Endothelial cell of hepatic sinusoid (primary cell): ENCODE measurements at regions not wholly inside any gene's neighbourhood (a gene's known extent, or its start where the extent isn't known, plus 50 kb on each side); places are given as distances from the start of the nearest gene placed in this dataset.

Source experiments
- in situ Hi-C: cut with HindIII; loops from 2 replicates; pipeline ENCODE4 v1.10.0; 2017; ENCODE audit warnings: low sequenced_read_pairs

DNA sequence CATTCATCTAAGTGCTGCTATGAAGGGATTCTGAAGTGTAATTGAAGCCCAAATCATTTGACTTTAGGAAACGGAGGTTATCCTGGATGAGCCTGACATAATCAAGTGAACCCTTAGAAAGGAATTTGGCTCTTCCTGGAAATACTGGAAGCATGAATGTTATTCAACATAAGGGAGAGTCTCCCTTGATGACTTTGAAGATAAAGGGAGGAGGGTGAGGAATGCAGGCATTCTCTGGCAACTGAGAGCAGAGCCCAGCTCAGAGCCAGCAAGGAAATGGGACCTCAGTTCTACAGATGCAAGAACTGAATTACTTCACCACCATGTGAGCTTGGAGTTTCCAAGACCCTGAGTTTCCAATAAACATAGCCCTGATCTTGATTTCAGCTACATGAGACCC, 168.2 kb downstream of the DLL1 start:
- in situ Hi-C loops, result loop anchor here (10.0 kb wide), 1 partner anchor 72 kb away; no protein-coding TSS in a partner anchor

DNA sequence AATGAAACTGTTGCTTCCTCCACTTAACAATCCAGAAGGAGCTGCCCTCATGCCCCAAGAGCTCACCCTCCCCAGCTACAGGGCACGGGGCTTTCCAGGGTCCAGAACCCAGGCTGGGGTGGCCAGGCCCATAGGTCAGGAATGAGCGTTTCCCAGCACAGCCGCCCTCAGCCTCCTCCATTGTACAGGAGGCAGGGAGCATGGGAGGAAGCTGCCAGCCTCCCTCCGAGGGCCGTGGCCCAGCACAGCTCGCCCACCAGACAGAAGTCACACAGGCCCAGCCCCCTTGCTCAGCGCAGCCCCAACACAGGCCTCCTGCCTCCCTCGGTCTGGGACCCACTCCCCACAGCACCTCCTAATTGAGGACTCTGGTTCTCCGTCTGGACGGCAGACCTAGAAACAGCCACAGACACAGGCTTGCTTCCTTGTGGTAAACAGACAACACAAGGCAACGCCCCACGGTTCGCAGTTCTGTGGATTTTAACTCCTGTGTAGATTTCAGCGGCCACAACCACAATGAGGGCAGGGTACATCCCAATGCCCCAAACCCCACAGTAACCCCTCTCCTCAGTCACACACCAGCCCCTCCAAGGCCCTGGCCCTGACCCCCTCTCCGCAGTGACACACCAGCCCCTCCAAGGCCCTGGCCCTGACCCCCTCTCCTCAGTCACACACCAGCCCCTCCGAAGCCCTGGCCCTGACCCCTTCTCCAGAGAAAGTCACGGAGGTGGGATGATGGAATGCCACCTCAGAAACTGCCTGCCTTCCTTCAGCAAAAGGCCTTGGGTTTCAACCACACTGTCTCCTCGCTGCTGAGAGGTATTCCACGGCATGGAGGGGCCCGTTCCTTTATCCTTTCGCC, 173.5 kb downstream of the DLL1 start:
- in situ Hi-C loops, result no loop called here

DNA sequence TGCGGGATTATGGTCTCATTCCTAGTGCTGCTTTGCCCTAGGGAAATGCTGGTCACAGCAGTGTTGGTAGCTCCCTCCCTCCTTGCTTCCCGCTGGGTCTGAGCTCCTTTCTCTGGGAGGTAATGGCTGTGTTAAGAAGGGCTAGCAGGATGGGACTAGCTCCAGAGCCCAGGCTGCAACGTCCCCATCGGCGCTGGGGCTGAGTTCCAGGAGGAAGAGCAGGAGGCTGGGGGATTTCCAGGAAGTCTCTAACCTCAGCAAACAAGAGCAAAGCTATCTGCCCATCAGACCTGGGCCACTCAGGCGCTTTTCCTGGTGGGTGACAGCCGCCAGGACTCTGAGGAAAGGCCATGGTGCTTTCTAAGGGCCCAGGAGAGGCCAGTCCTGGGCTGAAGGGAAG, 174.2 kb downstream of the DLL1 start:
- in situ Hi-C loops, result no loop called here

DNA sequence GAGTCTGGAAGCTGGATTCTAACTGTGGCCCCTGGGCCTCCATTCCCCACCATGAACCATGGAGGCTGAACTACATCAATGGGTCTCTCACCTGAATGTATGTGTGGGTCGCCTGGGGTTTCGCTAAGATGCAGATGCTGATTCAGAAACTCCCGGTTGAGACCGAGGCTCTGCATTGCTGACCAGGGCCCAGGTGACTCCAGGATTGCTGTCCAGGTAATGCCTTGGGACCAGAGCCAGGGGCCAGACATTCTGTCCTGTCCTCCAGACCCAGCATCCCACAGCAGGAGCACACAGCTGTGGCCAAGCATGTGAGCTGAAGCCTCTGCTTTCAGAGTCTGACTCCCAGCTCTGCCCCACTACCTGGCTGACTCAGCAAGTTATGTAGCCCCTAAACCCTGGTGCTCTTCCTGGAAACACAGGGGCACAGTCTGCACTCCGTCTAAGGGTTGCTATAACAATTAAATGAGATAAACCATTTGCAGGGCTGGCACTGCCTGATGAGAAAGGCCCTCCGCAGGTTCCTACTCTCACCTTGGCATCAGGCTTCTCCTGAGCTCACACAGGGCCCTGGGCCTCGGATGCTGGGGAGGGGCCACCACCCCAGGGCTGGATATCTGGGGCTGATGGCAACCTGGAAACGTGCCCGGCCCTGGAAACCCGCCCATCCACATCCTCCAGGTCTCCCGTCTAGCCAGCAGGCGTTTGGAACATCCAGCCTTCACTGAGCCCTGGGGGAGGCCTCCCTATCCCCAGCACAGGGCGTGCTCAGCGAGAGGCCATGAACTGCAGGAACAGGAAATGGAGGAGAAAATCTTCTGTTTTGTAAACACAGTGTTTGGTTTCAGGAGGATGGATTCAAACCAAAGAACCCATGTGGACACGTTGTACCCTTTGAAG, 175.7 kb downstream of the DLL1 start:
- in situ Hi-C loops, result no loop called here

DNA sequence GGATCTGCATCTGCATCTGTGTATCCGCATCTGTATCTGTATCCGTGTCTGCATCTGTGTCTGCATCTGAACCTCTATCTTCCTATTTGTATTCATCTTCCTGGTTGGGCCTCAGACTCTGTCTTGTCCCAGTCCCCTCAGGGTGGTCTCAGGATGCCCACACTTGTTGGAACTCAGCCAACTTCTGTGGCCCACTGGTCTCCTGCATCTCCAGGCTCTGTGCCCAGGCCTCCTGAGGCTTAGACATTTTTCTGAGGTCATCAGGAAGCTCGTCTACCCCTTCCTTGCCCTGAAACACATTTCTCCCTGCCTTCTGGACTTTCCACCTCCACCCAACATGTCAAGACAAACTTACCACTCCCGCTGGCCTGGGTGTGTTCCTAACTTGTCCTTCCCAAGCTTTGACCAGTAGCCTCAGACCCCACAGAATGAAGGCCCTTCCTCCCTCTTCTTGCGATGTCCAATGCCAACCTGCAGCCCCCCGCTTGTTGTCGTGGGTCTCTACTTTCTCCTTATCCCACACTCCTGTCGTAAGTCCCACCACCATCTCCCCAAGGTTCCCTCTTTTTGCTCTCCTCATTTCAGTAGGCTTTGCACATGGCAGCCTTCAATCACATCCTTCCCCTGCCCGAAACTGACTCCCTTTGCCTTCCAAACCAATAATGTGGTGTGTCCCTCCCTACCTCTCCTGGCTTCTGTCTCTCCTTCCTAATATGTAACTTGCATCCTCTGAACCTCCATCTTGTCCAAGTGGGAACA, 176.5 kb downstream of the DLL1 start:
- in situ Hi-C loops, result no loop called here

DNA sequence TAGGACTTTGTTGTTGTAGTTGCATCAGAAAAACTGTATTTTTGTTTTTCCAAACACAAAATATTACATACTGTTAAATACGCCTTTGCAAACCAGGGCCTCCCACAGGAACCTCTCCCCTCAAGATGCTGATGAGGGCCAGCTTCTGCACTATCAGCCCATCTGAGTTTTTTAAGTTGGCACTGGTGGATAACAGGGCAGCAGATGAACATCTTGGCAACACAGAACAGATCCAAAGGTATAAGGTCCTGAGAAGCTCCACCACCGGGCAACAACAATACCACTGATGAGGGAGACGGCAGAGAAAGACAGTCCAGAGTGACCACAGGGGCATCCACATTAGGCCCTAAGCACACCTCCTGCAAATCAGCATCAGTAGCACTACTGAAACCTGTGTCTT, 177.7 kb downstream of the DLL1 start:
- in situ Hi-C loops, result no loop called here

DNA sequence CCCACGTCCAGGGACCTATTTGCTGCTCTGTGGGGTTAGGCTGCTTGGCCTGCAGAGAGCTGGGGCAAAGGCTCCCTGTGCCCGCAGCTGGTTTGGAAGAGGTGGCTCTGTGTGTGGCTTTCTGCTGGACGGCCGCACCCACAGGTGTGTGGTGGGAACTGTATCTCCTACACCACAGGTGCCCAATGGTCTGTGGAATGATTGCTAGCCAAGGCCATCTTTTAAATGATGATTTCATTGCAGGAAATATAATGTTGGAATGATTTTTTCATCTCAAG, 178.4 kb downstream of the DLL1 start:
- in situ Hi-C loops, result no loop called here

DNA sequence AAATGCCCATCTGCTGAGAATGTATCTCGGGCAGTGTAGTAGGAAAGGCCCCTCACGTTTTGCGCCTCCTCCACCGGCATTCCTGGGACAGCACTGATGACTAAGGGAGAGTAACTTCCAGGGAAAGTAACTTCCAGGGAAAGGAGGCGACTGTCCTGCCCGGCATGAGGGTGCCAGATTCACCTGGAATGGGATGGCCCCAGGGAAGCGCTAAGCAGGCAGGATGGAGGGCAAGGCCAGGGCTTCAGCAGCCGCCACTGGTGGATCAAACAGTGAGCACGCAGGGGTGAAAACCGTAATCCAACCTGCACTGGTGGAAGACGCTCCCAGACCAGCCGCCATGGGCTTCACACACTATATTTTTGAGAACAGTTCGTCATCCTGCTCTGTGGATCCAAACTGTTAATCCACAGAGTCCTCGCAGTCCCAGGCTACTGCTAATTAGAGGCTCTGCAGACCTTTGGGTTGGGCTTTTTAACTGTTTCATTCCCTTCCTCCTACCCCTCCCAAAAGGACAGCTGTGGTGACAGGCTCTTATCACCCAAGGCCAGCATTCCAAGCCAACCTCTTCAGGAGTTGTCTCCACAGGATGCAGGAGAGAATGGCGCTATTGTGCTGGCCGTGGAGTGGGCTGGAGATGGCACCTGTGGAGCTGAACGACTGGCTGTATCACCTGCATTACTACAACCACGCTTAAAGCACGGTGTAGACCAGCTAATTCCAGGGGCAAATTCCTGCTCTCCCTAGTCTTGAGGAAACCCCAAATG, 178.9 kb downstream of the DLL1 start:
- in situ Hi-C loops, result no loop called here

DNA sequence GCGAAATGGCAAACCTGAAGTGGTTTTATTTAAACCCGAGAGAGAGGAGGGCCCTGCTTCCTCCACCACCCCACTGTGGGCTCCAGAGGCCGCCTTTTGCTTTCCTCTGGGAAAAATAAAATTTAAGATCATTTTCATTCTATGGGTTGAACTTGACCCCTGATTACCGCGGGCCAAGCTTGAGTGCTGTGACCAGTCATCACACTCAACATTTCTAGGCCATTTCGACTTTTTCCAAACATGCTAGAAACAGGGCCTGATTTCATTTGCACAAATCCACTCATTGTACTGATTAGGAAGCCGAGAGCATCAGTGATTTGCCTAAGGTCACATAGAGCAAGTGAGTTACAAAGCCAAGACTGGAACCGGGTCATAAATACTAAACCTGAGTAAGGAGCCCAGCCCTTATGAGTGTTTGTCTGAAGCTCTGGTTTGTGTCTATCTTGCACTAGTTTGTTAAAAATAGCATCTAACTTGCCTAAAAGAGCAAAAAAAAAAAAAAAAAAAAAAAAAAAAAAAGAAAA, 179.7 kb downstream of the DLL1 start:
- in situ Hi-C loops, result no loop called here

DNA sequence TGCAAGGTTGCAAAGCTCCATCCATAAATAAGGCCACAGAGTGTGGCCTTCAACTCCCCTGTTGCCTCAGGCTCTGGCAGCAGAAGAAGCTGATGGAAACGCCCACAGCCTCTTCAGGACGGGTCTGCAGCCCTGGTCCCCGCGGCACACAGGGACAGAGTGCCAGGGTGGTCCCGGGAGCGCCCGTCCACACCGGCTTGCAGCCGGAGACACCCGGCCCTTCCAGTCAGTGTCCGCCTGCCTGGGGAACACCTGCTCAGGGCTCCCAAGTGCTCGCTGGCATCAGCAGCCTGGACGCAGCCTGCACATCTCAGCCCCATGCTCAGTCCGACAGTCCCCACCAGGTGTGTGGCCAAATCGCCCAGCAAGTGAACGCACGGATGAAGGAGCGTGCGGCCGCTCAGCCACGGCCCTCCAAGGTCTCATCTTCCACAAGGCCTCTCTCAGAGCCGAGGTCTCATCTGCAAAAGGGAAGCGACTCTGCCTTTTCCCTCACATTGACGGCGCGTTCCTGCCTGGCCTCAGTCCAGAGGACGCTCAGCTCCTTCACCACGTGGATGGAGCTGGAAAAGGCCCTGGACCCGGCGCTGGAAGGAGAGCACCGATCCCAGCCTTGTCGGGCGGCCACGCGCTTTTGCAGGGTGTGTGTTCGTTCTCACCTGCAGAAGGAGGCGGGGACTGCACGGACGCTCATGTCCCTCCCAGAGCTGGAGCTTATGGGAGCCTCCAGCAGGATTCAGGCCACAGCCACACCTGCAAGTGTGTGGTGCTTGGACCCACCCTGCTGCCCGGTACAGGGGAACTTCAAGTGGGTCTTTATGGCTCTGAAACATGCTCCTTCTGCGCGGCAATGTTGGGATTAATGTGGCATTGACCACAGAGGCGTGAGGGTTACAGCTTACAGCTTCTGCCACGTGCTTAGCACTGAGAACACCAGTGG, 180.4 kb downstream of the DLL1 start:
- in situ Hi-C loops, result no loop called here

DNA sequence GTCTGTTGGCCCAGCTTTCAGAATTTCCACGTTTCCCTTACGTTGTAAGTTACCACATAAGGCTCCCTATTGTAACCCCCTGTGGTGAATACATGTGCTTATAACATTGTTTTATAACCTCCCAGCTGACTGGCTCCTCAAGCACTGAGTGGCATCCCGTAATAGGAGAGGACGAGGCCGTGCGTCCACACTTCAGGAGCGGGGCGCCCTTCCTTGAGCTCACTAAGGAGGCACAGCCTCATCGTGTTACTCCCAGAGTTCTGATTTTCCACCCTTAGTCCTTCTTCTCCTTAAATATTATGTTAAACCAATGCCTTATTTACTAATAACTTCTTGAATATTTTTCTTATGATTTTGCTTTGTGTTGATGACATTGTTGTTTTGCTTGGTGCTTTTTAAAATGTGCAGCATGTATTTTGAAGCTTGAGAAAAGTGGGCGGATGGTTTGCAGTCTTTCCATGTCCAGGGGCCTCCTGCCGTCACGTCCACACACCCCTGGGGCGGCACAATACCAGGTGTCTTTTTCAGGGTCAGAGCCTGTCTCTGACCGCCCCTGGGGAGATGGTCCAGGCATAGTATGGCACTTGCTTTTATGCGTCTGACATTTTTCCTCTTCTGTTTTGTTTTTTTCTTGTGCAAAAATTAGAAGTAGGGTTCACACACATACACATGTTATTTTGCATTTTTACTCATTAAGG, 181.8 kb downstream of the DLL1 start:
- in situ Hi-C loops, result loop anchor here (10.0 kb wide), 1 partner anchor 64 kb away; no protein-coding TSS in a partner anchor

DNA sequence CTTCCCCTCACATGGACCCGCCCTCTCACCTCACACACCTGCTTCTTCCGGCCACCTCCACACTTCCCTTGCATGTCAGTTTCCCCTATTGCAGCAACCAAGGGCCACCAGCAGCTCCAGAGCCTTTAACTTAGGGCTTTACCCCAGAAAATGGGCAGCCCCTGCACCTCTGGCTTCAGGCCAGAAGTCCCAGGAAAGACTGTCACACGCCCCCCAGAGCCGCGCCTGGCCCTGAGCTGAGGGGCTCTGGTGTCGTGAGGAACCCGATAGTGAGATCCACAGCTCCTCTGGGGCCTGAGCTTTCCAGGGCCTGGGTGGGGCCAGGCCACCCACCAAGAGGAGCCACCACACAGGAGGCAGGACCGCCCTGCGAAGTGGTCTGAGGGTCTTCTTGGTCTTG, 182.4 kb downstream of the DLL1 start:
- in situ Hi-C loops, result loop anchor here (10.0 kb wide), 1 partner anchor 64 kb away; no protein-coding TSS in a partner anchor

DNA sequence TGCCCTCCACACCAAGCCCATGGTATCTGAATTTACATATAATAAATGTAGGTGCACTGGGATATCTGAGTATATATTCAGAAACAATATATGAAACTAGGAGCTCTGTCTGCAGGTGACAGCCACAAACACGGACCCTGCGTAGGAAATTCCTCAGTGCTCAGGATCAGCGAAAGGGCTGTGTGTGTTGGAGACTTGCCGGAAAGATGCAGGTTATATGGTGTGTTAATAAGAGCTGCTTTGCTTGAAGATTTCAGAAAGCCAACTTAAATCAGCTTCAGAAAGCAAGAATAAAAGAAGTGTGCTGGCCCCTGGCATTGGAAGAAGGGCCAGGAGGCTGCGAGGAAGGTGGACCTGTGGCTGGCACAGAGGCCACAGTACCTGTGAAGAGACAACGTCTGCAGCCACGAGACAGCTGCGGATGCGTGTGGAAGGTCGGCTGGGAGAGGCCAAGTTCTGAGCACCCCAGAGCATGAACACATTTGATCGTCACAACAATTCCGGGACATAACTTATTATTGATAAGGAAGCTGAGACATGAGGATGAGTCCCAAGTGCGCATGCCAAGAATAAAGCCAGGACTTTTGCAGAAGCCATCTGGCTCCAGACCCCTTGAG, 183.2 kb downstream of the DLL1 start:
- in situ Hi-C loops, result loop anchor here (10.0 kb wide), 1 partner anchor 63 kb away; no protein-coding TSS in a partner anchor

DNA sequence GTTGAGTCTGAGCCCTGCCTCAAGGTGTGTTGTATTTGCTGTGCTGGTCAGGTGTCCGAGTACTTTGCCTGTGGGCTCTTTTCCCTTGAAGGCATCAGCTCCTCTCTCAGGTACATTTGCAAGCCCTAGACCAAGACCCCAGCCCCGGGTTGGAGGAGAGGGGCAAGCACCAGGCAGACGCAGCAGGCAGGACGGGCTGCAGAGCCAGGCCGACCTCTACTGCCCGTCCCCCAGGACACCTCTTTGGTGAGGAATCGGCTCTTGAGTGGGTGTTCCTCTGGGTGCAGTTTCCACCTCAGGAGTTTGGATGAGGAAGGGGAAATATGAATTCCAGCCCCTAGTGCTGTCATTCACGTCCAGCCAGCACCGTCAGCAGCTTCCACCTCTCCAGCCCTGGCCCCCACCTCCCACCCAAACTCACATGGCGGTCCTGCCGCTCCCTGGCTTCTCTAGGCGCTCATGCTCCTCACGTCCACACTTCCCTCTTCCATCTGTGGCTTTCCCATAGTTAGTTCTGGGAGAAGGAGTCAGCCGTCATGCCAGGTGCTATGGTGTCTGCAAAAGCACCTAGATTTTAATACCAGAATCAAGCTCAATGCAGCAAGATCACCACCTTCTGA, 183.9 kb downstream of the DLL1 start:
- in situ Hi-C loops, result loop anchor here (10.0 kb wide), 1 partner anchor 62 kb away; no protein-coding TSS in a partner anchor

DNA sequence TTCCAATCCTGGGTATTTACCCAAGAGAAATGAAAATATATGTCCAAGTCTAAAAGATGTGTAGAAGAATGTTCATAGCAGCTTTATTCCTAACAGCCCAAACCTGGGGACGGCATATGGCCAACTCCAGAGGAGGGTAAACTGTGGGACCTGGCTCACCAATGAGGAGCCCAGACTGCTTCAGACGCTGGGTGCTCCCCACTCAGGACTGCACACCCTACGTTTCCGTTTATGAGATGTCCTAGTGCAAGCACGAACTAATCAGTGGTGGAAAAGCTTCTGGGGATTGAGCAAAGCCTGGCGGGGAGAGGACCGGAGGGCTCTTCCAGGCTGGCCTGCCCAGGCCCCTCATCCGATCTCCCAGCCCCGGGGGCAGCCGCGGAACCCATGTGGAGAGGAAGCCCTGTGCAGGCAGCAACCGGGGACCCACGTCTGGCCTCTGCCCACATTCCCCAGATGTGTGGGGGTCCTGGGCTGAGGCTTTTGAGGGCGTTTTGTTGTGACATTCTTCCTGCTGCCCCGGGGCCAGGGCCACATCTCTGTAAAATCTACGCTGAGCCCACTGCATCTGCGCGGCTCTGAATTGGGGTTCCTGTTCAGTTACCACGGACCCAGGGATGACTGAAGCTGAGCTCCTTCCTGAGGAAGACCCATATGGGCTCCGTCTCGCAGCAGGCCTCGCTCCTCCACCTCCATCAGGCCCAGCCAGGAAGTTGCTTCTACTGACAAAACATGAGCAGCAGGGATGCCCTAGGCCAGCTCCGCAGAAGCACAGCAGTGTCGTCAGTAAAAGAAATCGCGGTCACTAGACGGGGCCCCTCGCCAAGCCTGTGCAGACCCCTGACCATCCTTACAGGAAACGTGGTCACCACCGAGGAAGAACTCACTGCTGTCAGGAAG, 188.0 kb downstream of the DLL1 start:
- in situ Hi-C loops, result loop anchor here (10.0 kb wide), 1 partner anchor 58 kb away; no protein-coding TSS in a partner anchor

DNA sequence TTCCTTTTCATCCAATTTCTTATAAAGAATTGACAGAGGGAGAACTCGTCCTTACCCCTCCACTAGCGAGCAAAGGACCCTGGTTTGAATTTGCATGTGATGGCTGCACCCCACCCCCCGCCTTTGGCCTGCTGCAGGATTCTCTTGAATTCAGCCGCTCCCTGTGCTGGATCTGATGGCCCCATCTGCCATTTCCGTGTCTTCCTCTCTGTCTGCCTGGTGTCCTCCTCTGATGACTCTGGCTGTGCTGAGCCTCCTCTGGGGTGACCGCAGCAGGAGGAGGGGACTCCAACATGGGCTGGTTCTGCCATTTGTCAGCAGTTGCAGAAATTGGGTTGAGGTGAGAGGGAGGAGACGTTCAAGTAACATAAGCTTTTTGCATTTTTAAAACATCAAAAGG, 188.8 kb downstream of the DLL1 start:
- in situ Hi-C loops, result loop anchor here (10.0 kb wide), 1 partner anchor 57 kb away; no protein-coding TSS in a partner anchor
